PC-3 (cell line): ENCODE measurements at regions not wholly inside any gene's neighbourhood (a gene's known extent, or its start where the extent isn't known, plus 50 kb on each side); places are given as distances from the start of the nearest gene placed in this dataset.

ENCODE experiments used
- ATAC-seq: fragments of 200-7000 bp; cut with Tn5 transposase; 2 replicates; pipeline ENCODE4 v1.9.1; 2020; ENCODE audit warnings: mild to moderate bottlenecking, moderate library complexity
- BruUV-seq: library from RNA; stranded (reverse); fragments of 400-500 nt; replicated peaks from 2 replicates; lab custom pipeline; 2021; lab: Mats Ljungman, UMichigan
- CTCF ChIA-PET: fragments of 300-600 bp; sonication (Branson Sonifier 250); formaldehyde crosslinking; loops from one replicate; lab custom pipeline; 2022; ENCODE audit warnings: antibody characterized with exemption; lab: Charles Lee
- POLR2A ChIA-PET: fragments of 300-600 bp; sonication (Branson Sonifier 250); formaldehyde crosslinking; loops from one replicate; lab custom pipeline; 2022; ENCODE audit warnings: antibody characterized with exemption; ENCODE audit not compliant: unreplicated experiment; lab: Charles Lee
- DNase-seq: peaks from one replicate; pipeline ENCODE4 v3.0.0-alpha.2; 2015
- H2AFZ ChIP-seq: fragments of 300-600 bp; sonication (generic); 2 replicates; pipeline ENCODE4 v1.6.0; 2016; ENCODE audit warnings: antibody characterized with exemption, low read length
- H3F3A ChIP-seq: fragments of 300-600 bp; sonication (generic); one replicate; pipeline ENCODE4 v1.6.0; 2017; ENCODE audit warnings: antibody characterized with exemption, low read length, control low read depth, mild to moderate bottlenecking; ENCODE audit not compliant: unreplicated experiment
- H3K27ac ChIP-seq: fragments of 300-600 bp; sonication (generic); 2 replicates; pipeline ENCODE4 v1.5.1; 2016; ENCODE audit warnings: mild to moderate bottlenecking, low read length
- H3K27me3 ChIP-seq: fragments of 300-600 bp; sonication (generic); 2 replicates; pipeline ENCODE4 v1.6.1; 2016; ENCODE audit warnings: low read length, mixed read lengths
- H3K36me3 ChIP-seq: fragments of 300-600 bp; sonication (generic); 2 replicates; pipeline ENCODE4 v1.6.1; 2016; ENCODE audit warnings: low read depth, mixed run types, low read length, mixed read lengths
- H3K4me1 ChIP-seq: fragments of 300-600 bp; sonication (generic); 2 replicates; pipeline ENCODE4 v1.5.1; 2016; ENCODE audit warnings: low read length; ENCODE audit not compliant: insufficient read depth
- H3K4me2 ChIP-seq: fragments of 300-600 bp; sonication (generic); 2 replicates; pipeline ENCODE4 v1.6.0; 2016; ENCODE audit warnings: low read length
- H3K4me3 ChIP-seq: fragments of 300-600 bp; sonication (generic); 2 replicates; pipeline ENCODE4 v1.5.1; 2016; ENCODE audit warnings: mild to moderate bottlenecking, low read length, mixed read lengths
- H3K79me2 ChIP-seq: fragments of 300-600 bp; sonication (generic); 2 replicates; pipeline ENCODE4 v1.6.1; 2017; ENCODE audit warnings: low read length, mixed read lengths
- H3K9ac ChIP-seq: fragments of 300-600 bp; sonication (generic); 2 replicates; pipeline ENCODE4 v1.6.0; 2016; ENCODE audit warnings: mild to moderate bottlenecking, low read length
- H3K9me2 ChIP-seq: fragments of 300-600 bp; sonication (generic); replicated peaks from 2 replicates; pipeline ENCODE4 v1.6.1; 2016; ENCODE audit warnings: mixed run types, low read length, mixed read lengths
- H3K9me3 ChIP-seq: fragments of 300-600 bp; sonication (generic); 2 replicates; pipeline ENCODE4 v1.6.1; 2016; ENCODE audit warnings: low read length, mixed read lengths
- H4K20me1 ChIP-seq: fragments of 300-600 bp; sonication (generic); 2 replicates; pipeline ENCODE4 v1.6.1; 2016; ENCODE audit warnings: low read length, mixed read lengths
- CTCF ChIP-seq: fragments of 300-600 bp; sonication (generic); conservative IDR thresholded peaks from 2 replicates; pipeline ENCODE4 v1.5.1; 2017; ENCODE audit warnings: antibody characterized with exemption, low read depth, mild to moderate bottlenecking, low read length
- EZH2 ChIP-seq: fragments of 300-600 bp; sonication (generic); IDR thresholded peaks from one replicate; pipeline ENCODE4 v1.6.1; 2017; ENCODE audit warnings: antibody characterized with exemption, mild to moderate bottlenecking, low read length; ENCODE audit not compliant: unreplicated experiment
- EZH2phosphoT487 ChIP-seq: fragments of 300-600 bp; sonication (generic); IDR thresholded peaks from 2 replicates; pipeline ENCODE4 v1.6.1; 2018; ENCODE audit warnings: mild to moderate bottlenecking, antibody characterized with exemption, low read length, borderline replicate concordance
- intact Hi-C: fragments of 100-400 bp; cut with micrococcal nuclease; formaldehyde crosslinking; loops from 2 replicates; pipeline ENCODE4 v1.9.0; 2023

- DNase-seq, result no peak
- TF ChIP-seq EZH2, result no peak
- no peak for TF ChIP-seq CTCF
- TF ChIP-seq EZH2phosphoT487, result no peak
- intact Hi-C loops, result no loop called here
- no peaks in the 10 kb centered on the region for H3K9me2 ChIP-seq
- no peaks in the 10 kb centered on the region for H3K79me2 ChIP-seq
- no peaks in the 10 kb centered on the region for H3K27me3 ChIP-seq
- no peaks in the 10 kb centered on the region for H3F3A ChIP-seq
- no peak overlapping the region for H3K9ac ChIP-seq
- H3K9me3 ChIP-seq, result no peaks in the 10 kb centered on the region
- no peak; the same call in 1 of the 2 replicates for ATAC-seq
- no peaks in the 10 kb centered on the region for H3K36me3 ChIP-seq
- BruUV-seq, result no TSS peak
- H4K20me1 ChIP-seq, result no peaks in the 10 kb centered on the region
- CTCF ChIA-PET, result no interaction called here
- H3K27ac ChIP-seq, result no peak overlapping the region
- no peak overlapping the region for H2AFZ ChIP-seq
- POLR2A ChIA-PET, result no interaction called here
- no peaks in the 10 kb centered on the region for H3K4me1 ChIP-seq
- no peak overlapping the region for H3K4me2 ChIP-seq
- no peak overlapping the region for H3K4me3 ChIP-seq
Measured at GRCh38 chr2:67548317-67549201, 151.4 kb downstream of the ETAA1 start.

- no TSS peak for BruUV-seq
- Histone ChIP-seq H3K27ac (no peak overlapping the region), H3K36me3 (no peaks in the 10 kb centered on the region), H3K4me2 (no peak overlapping the region), H3F3A (peaks cover 3% of the 10 kb centered on the region), H3K9me2 (no peaks in the 10 kb centered on the region), H2AFZ (no peak overlapping the region), H3K4me3 (no peak overlapping the region), H3K4me1 (peaks cover 30% of the 10 kb centered on the region), H3K27me3 (no peaks in the 10 kb centered on the region), H3K9me3 (no peaks in the 10 kb centered on the region), H3K79me2 (no peaks in the 10 kb centered on the region), H3K9ac (no peak overlapping the region), H4K20me1 (no peaks in the 10 kb centered on the region)
- ATAC-seq, result no peak
- TF ChIP-seq CTCF, result no peak
- TF ChIP-seq EZH2, result no peak
- TF ChIP-seq EZH2phosphoT487, result no peak
- intact Hi-C loops, result no loop called here
- POLR2A ChIA-PET, result no interaction called here
- DNase-seq, result no peak
- CTCF ChIA-PET, result no interaction called here
Measured at GRCh38 chr2:67559156-67559555, 162.0 kb downstream of the ETAA1 start.
